ENCODE measurements at regions not wholly inside any gene's neighbourhood (a gene's known extent, or its start where the extent isn't known, plus 50 kb on each side); places are given as distances from the start of the nearest gene placed in this dataset.
A peak's percentile ranks its signal among the peaks of the same experiment; 100 is the strongest.

DNA sequence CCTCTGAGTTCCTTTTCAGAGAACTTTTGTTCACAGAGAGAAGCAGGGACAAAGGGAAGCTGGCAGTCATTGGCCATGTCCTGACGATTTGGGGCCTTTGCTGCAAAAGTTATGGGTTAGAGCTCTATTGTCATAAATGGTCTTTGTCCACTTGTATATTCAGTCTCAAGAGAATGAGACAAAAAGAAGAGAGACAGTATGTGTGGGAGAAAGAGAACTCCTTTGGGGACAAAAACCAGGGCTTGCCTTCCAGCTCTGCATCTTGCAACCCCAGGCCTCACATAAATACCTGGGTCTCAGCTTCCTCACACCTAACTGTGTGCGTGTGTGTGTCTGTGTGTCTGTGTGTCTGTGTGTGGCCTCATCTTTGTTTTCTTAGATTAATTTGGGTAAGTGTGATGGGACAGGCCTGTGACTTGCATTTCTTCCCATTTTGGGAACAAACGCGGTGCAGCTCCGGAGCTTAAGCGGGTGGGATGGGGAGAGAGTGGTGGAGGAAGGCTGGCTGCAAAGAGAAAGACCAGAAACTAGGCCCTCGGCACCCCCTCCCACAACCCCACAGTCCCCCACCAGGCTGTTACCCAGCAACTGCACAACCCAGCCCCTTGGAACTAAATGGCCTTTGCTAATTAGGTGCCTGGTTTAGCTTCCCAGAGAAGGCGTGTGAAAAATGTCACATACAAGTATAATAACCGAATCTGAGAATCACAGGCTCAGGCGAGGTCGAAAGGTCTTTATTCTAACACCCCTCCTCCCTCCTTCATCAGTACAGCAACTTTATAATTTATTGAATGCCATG lies 376.9 kb downstream of the CDK5RAP2 start:
- DNase-seq, result no peak

DNA sequence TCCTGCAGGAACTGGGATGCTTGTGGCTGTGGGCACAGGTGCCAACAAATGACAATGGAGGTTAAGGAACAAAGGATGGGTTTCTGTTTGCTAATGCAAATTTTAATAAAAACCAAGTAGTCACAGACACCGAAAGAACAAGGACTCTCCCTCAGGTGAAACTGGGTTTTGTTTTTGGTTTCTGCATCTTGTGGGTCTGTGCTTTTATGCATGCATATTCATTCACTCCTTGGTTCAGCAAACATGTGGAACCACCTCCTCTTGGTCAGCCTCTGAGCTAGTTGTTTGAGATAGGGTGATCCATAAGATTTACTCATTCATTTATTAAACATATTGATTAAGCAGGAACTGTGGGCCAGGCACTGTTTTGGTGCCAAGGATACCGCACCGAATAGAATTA lies 381.9 kb downstream of the CDK5RAP2 start:
- no peak for DNase-seq

DNA sequence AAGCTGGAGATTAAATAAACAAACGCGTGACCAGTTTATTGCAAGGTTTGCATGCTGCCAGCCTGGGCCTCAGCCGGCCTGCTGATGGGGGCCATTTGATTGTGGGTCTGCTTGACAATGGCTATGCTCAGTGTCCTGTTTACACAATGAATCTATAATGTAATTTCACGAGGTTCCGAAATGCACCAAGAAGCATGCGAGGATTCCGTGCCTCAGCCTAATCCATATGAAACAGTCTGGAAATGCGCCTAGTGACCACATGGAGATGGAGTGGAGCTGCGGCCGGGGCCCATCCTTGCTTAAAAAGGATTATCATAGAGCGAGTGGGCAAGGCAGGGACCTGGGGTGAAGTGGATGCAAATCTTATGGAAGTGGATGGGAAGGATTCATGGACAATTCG lies 382.4 kb downstream of the CDK5RAP2 start:
- DNase-seq, result peak; percentile 36

DNA sequence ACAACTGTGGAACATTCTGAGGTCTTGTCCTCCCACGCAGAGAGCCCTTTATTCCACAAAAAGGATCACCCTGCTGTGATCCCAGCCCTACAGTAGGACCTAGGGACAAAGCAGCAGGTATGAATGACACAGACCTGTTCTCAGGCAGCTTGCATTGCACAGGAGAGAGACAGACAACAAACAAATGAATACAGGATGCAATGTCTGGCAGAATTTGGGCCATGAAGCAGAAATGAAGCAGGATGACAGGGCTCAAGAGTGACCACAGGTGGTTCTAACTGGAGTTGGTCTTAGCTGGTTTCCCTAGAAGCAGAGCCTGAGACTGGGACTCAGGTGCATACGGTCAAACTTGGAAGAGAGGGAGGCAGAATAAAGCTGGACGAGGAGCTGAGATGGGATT lies 388.8 kb downstream of the CDK5RAP2 start:
- DNase-seq, result no peak

DNA sequence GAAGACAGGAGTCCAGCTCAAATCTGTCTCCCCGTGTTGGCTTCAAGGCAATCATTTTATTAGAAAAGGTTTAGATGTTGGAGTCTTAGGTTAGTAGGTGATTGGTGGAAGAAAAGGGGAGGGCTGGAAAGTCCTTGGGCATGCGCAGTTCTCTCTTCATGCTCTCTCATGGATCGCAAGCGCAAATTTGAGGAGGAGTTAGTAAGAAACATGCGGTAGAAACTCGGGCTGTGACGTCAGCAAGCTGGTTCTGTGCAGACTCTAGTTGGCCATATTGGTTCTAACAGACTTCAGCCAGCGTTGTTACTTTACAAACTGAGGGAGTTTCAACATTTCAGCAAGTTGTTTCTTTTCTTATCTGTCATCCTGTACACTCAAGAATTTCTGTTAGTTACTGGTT lies 392.2 kb downstream of the CDK5RAP2 start:
- no peak for DNase-seq

DNA sequence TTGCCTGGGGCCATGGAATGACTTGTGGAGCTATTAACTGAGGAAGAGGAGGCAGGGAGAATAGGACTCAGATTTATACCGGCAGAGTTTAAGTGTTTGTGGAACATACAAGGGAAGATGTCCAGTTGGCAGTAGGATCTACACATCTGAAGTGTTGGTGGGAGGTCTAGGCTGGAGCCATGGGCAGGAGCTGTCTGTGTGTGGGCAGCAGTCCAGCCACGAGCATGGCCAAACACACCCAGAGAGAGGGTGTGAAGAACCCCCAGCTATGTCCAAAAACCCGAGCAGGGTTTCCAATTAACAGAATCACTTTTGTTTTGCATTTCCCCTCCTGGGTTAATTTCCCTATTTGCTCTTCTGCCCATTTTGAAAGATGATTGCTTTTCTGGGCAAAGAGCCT lies 393.7 kb downstream of the CDK5RAP2 start:
- DNase-seq, result no peak

DNA sequence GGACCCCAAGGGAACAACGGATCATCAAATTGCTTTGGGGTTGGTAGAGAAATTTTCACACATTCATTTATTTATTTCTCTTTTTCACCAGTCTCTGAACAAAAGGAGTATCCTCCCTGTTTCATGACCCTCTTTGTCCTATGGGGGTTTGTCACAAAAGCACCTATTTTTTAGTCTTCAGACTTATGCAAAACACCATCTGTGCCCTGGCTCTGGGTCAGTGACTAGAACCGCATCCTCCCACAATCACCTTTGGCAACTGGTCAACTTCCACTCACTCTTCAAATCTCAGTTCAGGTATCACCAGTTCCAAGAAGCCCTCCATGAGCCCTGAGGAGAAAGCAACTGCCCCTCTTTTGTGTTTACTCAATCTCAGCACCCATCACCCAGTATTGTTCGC lies 395.7 kb downstream of the CDK5RAP2 start:
- DNase-seq, result no peak

DNA sequence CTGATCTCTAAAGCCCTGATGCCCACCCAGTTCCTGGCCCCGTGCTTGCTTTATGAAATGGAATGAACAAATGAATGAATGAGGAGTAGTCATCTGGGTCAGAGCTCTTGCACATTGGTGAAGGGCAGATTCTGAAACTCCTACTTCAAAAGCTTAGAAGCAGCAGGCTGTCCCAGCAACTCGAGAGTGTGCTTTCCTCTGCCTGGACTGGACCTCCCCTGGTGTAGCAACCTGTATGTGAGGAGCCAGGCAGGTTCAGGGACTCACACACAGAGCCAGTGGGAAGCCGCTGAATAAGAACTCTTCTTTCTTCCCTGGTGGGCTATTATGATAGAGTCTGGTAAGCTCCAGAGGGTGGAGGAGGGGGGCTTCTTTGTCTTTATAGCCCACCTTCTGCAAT lies 396.4 kb downstream of the CDK5RAP2 start:
- DNase-seq, result no peak

DNA sequence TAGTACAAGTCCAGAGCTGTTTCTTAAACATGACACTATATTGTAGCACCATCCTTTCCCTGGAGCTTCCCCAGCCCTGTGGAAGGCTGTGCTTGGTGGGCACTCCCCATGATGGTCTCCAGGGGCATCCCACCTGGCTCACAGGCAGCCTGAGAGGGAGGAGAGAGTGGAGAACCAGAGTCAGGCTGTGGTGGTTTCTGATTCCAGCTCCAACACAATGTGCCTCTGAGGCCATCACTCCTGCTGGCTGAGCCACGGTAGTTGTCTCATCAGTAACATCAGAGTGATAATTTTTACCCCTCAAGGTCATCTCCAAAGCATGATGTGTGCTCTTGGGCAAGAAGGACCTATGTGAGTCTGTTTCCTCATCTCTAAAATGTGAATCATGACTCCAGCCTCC lies 398.0 kb downstream of the CDK5RAP2 start:
- no peak for DNase-seq

DNA sequence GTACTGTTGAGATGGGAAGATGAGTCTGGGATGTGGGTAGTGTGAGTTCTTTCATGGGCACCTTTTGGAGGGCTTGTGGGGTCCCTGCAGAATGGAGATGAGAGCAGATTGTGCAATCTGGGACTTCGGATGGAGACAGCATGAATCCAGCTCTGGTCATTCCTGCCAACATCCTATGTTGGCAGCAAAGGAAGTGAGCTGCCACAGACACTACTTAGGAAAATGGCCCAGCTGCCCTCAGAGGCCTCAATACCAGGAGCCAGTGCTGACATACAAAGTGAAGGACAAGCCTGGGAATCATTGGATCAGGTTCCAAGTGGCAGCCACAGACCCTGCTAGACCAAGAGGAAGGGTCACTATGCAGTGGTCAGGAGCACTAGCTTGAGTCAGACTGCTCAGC lies 402.8 kb downstream of the CDK5RAP2 start:
- DNase-seq, result no peak

DNA sequence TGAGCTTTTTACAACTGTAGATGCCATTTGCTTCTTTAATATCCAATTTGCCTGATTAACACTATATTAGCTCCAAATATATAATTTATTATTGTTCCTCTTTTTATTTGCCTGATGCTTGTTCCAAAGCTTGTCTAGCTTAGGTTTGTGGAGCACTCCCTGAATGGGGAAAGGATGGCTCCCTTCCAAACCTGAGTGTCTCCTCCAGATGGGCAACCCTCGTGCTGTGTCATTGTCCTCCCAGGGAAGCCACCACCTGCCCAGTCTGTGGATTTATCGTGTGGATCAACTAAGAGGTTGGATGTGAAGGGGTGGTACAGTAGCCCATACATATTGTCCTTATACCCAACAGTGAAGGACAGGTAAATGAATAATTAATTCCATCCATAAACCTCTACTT lies 404.9 kb downstream of the CDK5RAP2 start:
- peak; percentile 56 for DNase-seq

DNA sequence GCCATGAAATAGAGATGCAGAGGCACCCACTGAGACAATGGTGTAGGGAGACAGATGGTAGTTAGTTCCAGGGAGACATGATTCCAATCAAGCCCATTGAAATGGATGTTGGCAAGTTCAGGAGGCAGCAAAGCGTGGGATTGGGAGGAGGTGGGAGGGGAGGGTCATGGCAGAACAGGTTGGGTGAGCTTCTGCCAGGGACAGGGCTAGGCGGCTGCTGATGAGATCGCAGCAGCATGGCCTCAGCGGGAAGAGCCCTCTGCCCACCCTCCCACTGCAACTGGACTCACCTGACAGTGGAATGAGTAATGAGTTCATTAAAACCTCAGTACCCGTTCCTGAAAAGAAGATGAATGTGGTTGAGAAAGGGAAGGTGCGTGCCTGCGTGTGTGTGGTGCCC lies 418.2 kb downstream of the CDK5RAP2 start:
- peak; percentile 46 for DNase-seq

DNA sequence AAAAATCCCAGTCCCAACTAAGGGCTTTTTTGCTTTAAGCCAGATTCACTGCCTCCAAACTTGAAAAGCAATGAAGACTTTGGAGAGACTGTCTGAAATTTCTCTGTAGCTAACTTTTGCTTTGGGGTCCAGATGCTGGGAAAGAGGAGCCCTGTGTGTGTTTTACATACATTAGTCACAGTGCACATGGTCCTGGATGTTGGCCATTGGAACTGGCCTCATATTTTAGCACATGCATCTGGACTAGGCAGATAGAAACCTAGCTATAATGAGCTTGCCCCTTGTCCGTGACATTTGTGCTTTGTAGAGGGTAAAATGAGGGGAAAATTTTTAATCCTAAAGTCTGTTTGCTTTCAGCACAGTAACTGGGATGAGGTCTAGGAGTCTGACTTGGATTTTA lies 421.7 kb downstream of the CDK5RAP2 start:
- DNase-seq, result no peak

DNA sequence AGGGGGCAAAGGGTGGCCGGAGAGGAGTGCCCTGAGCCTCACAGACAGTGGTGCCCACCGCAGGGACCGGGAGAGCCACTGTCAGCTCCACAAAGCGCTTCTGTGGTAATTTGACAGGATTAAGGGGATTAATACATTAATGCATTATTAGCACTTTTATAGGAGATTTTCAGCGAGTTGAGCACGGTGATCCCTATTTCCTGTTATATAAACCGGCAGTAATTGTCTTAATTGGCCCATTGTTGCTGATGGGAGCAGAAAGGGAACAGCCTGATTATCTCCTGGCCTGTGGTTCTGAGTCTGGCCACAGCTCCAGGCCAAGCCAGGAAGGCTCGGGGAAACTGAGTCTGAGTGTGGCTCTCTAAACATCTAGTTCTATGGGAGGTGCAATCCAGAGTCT lies 423.6 kb downstream of the CDK5RAP2 start:
- DNase-seq, result no peak

DNA sequence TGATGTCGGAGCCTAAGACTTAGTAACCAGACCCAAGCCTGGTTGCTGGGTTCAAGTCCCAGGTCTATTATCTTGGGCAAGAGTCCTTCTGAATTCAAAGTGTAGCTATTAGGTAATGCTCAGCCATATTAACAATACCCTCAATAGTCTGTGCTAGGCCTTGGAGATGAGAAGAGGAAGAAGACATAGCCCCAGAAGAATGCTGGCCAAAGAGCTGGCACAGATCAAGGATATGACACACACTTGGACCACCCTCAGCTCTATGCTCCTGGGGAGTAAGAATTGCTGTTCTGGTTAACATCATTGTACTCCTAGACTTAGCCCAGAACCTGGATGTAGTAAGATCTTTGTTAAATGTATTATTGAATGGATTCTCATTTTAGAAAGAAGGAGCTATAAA lies 426.7 kb downstream of the CDK5RAP2 start:
- DNase-seq, result no peak

DNA sequence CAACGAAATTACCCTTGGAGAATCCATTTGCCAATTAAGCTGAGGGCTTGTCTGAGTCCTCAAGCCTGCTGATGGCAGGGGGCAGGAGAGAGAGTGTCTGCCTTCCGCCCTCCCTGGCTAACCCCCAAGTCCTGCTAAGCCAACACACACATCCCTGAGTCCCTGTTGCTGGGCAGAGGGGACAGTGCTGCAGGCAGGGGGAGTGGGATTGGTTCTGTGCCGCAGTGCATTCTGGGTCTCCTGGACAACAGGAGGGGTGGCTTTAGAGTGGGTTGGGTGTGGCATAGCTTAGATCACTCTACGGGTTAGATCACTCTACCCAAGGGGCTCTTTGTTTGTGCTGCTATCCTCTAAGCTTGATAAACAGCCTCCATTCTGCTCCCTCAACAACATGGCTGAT lies 427.7 kb downstream of the CDK5RAP2 start:
- DNase-seq, result no peak

DNA sequence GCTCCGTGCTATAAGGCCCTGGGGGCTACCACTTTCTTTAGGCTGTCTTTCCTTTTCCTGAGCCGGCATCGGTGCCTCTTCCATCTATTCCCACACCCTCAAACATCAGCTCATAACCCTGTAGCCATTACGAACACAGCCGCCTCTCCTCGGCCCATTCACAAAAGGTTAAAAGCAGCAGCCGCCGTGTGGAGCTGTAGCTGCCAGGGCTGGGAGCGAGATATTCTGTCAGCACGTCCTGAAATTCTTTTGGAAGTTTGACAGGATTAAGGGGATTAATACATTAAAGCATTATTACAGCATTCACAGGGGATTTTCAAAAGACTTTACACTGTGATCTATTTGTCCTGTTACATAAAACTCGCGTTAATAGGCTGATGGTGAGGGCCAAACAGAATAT lies 428.2 kb downstream of the CDK5RAP2 start:
- no peak for DNase-seq

DNA sequence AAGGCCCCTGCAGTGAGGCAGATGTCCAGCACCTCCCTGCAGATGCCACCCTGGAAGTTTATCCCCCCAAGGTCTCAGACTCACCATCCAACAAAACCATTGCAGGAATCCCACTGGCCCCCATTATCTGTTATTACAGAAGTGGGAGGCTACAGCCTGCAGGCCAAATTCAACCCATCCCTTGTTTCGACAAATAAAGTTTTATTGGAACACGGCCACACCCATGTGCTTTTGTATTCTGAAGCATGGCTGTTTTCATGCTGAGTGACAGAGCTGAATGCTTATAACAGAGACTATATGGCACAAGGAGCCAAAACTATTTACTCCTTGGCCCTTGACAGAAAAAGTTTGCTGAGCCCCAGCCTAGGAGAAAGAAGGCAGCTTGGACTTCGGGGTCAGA lies 428.8 kb downstream of the CDK5RAP2 start:
- DNase-seq, result no peak

DNA sequence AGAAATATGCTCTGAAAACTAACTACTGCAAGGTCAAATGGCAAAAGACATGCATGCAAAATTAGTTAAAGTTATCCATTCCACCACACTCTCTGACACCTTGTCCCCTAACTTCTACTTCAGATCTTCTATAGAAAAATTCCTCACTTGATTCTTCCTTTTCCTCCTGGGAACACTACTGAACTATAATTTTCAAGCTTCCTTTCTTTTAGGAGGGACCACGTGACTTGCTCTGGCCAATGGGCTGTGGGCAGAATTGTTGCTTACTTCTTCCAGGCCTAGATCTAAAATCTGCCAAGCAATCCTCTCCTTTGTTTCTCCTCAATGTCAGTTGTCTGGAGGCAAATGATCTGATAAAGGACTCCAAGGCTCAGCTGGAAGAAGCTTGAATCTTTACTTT lies 441.0 kb downstream of the CDK5RAP2 start:
- DNase-seq, result no peak

DNA sequence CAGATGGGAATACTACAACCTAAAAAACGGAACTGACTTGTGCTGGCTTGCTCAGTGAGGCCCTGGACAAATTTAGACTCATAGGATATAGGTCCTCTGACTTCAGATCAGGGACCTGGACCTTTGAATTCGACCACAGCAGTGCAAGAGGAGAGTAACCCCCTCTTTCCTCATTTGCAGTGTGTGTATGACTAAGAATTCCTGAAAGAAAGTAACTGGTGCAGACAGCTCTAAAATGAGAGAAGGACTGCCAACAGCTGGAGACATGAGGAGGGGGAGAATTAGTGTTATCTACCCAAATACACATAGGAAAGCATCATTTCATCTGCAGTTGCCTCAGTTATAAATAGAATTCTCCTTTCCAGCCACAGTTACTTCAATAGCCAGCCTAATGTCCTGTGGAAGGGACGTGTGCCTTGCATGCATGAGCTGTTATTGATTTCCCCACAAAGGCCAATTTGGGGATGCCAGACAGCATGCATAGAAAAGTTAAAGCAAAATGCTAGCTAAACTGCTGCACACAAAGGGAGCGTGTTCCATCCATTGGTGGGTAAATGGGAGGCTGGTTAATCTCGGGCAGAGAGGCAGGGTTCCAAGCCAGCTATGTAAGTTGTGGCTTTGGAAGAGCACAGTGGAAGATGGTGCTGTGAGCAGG lies 442.7 kb downstream of the CDK5RAP2 start:
- no peak for DNase-seq

DNA sequence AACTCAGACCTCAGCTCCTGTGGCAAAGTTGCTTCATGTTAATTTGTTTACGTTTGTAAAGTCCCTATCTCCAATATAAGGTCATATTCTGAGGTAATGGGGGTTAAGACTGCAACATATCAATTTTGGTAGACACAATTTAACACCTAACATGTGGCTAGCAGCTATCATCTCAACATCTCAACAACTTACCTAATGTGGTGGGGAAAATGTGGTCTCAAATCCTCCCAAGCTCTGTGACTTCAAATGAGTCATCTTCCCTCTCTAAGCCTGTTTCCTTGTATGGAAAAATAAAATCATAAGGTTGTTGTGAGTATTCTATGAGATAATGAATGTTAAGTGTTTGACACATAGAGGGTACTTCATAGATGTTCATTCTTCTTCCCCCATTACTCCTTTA lies 443.3 kb downstream of the CDK5RAP2 start:
- no peak for DNase-seq

DNA sequence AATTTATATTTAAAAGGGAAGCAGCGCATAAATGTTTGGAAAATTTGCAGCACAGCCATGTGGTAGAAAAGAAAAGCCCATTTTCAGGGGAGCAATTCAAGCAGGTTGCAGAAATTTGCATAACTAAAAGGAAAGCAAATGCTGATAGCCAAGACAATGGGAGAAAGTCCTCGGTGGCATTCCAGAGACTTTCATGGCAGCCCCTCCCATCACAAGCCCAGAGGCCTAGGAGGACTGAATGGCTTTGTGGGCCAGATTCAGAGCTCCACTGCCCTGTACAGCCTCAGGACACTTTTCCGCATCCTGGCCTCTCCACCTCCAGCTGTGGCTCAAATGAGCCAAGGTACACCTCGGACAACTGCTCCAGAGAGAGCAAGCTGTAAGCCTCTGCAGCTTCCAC lies 462.9 kb downstream of the CDK5RAP2 start:
- DNase-seq, result no peak

DNA sequence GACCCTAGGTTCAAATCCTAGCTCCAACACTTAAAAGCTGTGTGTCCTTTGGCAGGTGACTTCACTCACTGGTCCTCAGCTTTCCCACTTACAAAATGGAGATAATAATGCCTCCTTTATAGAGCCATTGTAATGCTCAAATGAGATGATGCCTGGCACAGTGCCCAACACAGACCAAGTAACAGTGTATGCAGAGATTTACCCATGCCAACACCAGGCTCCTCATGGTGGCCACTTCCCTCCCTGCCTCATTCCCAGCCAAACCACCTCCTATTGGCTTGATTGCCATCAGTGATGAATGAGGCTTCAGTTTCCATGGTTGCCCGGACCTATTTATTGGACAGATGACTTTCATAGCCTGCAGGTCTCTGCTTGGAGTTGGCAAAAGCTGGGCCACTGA lies 469.4 kb downstream of the CDK5RAP2 start:
- DNase-seq, result peak; percentile 16

DNA sequence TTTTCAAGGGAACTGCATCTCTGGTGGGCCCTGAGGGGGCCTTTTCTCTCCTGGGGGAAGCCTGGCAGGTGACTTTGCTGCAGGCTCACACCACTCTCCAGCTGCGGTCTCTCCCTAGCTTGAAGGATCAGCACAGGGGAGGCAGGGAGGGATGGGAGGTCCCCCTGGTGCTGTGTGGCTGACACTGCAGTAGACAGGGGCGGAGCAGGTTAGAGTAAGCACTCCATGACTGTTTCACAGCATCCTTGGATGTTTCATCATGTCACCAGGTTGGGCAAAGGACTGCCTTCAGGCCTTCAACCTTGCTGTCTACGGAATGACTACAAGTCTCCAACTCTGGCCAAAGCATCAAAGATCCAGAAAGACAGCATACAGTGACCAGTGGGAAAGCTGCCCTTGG lies 470.7 kb downstream of the CDK5RAP2 start:
- DNase-seq, result peak; percentile 34

DNA sequence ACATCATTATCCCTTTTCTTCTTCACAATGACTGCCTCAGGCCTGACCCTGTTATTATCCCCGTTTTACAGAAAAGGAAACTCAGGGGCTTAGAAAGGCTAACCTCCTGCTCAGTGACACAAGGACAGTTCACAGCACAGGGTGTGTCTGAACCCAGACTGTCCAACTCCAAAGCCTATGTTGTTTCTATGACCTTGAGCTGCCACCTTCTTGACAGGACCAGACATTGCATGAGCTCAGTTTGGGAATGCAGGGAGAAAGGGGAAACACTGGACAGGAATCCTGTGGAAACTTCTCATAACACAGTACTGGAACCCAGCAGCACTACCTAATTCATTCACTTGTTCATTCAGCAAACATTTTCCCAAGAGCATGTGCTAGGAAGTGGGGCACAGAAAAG lies 472.8 kb downstream of the CDK5RAP2 start:
- DNase-seq, result no peak

Data from DMS153 (cell line).